HG03439 (cell line): ENCODE measurements at regions not wholly inside any gene's neighbourhood (a gene's known extent, or its start where the extent isn't known, plus 50 kb on each side); places are given as distances from the start of the nearest gene placed in this dataset.

ENCODE experiments used
- ATAC-seq: cut with Tn5 transposase; IDR thresholded peaks from one replicate; pipeline ENCODE4 v1.9.1; 2021; ENCODE audit warnings: mild to moderate bottlenecking, moderate library complexity; ENCODE audit not compliant: unreplicated experiment

DNA sequence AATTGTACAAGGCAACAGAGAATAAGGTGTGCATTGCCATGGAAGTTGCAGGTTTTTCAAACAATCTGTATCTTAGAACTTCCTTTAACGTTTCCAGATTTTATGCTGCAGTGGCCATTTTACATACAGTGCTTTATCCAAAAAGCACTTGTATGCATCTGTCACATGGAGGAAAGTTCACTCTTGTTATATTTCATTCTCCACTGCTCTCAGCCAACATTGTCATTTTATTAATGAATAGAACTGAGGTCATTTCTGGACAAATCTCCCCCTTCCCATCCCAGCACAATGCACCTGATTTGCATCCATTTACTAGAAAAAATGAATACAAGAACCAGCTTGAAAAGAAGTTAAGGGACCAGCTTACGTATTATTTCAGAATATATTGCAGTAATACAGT is 342.0 kb downstream of the USP25 start:
- no peak for ATAC-seq

GRCh38 chr21:16072221-16072620 is 342.4 kb downstream of the USP25 start:
- ATAC-seq, result no peak

GRCh38 chr21:16072737-16073136 is 343.0 kb downstream of the USP25 start:
- no peak for ATAC-seq

DNA sequence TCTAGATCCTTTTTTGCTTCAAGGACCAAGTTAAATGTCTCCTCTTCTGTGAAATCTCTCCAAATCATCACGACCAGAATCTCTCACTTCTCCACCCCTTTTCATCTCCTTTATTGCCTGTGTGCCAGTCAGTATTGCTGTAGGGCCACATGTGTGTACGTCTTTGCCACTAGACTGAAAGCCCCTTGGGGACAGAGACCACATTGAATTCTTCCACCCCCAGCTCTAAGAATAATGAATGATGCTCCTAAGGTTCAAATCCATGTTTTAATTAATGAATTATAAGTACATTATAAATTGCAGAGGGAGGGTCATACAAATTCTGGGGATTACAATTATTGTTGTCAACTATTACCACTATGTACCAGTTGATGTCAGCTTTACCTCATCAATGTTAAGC is 343.8 kb downstream of the USP25 start:
- ATAC-seq, result no peak

- ATAC-seq, result no peak
Measured at GRCh38 chr21:16074950-16075489, 345.2 kb downstream of the USP25 start.

- ATAC-seq, result no peak
Measured at GRCh38 chr21:16075649-16076282, 346.0 kb downstream of the USP25 start.

DNA sequence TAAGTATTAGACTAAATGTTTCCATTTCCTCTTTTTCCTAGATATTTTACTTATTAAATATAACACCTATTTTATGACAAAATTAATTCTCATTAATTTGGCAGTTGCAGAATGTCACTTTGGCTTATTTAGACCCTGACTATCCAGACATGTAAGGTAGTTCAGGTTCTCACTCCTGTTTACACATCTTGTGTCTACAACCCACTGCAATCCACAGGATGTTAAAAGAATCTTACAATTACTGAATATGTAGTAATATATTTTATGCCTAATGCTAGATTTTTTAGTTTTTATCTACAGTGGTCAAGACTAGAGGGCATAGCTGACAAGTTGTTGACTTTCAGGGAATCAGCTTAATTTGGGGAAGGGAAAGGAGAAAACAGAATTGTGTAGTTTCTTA is 346.7 kb downstream of the USP25 start:
- ATAC-seq, result no peak

DNA sequence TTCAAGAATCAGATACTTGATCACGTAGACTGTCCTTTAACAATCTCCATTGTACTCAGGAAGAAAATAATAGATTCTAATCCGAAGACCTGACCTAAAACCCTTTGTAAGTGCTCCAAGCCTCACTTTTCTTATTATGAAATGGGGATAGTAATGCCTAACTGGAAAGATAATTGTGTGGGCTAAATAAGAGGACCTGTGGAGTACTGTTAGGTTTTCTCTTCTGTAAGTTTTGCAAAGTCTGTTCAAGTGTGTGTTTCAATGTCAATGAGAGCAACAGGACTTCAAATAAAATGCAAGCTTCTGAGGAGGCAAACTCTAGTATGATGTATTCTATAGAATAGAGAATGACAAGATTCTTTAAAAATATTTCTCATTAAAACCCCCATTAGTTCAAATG is 348.6 kb downstream of the USP25 start:
- no peak for ATAC-seq

GRCh38 chr21:16079830-16080229 is 350.0 kb downstream of the USP25 start:
- ATAC-seq, result no peak

DNA sequence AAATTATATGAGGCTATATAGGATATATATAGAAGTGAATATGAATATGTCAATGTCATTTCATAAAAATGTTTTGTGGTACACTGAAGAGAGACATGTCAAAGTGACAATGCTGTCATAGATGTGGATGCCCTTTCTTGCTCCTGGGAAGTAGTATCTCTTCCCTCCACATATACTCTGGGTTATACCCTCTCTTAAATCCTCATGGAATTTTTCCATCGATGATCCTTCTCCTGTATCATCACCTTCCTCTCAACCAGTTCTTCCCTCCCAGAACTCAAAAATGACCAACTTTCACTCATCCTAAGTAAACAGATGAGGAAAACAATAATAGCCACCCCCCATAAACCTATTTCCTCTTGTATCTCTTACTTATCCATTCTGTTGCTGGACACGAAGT is 351.5 kb downstream of the USP25 start:
- ATAC-seq, result no peak

- ATAC-seq, result no peak
Measured at GRCh38 chr21:16082038-16082816, 352.4 kb downstream of the USP25 start.

DNA sequence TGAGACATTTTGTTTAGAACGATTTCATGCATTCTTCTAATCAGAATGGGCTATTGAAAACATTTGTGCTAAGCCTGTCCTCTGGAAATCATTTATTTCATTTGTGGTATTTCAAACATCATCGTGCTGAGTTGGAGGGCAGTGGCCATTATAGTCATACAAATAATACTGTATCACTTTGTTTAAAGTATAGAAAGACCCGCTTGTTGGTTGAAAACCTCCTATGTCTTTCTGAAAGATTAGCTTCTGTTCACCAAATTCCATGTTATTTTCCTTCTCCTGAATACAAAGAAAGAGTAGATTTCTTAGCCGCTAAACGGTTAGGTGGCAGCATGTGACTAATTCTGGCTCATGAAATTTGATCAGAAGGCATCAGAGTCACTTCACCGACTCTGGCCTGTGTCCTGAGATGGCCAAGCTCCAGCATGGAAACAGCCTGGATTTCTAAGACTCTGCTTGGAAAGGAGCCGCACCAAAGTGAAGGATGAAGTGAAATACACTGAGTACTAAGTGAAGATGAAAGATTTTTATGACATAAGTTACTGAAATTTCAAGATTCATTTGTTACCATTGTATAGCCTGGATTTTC is 355.1 kb downstream of the USP25 start:
- no peak for ATAC-seq

- ATAC-seq, result no peak
Measured at GRCh38 chr21:16085421-16085820, 355.6 kb downstream of the USP25 start.

DNA sequence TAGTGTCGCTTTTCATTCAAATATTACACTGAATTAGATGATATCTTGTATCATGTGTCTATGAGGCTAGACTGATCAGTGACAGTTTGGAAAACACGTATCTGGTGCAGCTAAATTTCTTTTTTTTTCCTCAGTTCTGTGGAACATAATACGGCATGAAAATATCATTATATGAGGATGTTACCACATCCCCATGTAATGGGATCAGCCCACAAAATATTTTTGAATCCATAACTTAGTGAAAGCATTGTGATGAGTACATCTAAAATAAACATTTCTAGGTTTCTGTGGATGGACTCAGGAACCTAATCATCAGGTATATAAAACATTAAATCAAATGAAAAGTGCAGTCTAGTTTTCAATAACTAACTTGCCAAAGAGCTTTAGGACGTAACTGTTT is 356.3 kb downstream of the USP25 start:
- ATAC-seq, result no peak

DNA sequence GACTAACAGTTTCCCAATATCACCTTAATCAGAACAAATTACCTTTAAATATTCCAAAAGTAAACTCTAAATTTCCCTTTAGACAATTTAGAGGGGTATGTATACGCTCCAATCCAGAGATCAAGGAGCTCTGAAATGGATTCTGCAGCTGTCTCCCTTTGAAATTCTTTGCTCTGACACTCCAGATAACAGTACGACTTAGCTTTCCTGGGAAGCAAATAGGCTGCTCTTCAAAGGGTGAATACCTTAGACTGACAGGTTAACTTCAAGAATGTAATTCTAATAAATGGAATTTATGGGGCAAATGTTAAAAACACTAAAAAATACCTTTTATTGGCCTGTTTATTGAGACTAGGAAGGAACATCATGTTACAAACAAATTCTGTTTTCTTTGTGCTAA is 357.2 kb downstream of the USP25 start:
- ATAC-seq, result no peak

- no peak for ATAC-seq
Measured at GRCh38 chr21:16087523-16087922, 357.7 kb downstream of the USP25 start.

- no peak for ATAC-seq
Measured at GRCh38 chr21:16088056-16088455, 358.3 kb downstream of the USP25 start.

DNA sequence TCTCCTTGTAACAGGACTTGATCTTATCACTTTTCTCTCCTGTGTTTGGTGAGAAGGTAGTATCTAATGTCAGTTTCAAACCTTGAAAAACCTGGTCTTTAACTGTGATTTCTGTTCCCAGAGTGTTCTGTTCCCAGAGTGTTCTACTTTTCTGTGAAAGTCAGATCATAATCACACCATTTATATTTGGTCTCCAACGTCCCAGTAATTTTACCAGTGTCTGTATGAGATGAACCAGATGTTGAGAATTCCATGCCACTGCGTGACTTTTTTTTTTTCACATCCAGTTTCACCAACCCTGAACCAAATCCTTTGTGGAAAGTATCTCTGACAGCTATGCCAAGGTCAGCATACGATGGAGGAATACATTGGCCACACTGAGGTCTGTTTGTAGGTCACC is 365.2 kb downstream of the USP25 start:
- no peak for ATAC-seq

DNA sequence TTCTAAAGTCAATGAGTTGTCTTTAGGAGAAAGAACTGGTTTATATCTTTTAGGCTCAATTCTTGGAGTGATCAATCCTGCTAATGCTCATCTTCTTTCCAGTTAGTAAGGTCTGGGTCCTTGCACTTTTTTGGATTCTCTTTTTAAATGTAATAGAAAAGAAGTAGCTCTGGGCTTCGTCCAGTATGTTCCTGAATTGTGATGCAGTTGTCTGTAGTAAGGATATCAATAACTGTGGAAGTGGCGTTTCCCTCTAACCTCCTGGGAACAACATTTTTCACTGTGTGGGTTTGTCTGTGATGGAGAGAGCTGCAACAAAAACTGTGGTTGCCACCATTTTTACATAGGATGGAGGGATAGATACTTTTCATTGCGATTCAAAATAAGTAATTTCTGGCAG is 367.2 kb downstream of the USP25 start:
- ATAC-seq, result no peak

- no peak for ATAC-seq
Measured at GRCh38 chr21:16102113-16102512, 372.3 kb downstream of the USP25 start.

GRCh38 chr21:16108561-16109075 is 378.8 kb downstream of the USP25 start:
- ATAC-seq, result no peak
